GM18511 (cell line): ENCODE measurements at regions not wholly inside any gene's neighbourhood (a gene's known extent, or its start where the extent isn't known, plus 50 kb on each side); places are given as distances from the start of the nearest gene placed in this dataset.
"Not testable (repeated sequence)": the region's sequence is repeated elsewhere in the genome, so short reads cannot be mapped to it uniquely, and the experiment has no call there.

Experiments
- ATAC-seq: cut with Tn5 transposase; IDR thresholded peaks from one replicate; pipeline ENCODE4 v1.9.1; 2021; ENCODE audit warnings: mild to moderate bottlenecking, moderate library complexity; ENCODE audit not compliant: unreplicated experiment

DNA sequence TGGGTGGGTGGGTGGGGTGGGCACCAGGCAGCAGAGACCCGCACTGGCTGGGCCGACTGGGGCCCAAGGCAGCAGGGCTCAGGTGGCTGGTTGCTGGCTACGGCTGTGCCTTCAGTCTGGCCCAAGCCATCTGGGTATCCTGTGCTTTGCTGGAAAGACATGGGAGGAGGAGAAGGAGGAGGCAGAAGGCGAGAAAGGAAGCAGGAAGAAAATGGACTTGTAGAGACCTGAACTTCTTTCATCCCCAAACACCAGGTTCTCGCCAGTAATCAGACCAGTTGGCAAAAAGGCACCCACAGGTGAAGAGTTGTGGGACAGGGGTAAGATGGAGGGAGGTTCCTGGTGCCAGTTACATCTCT is 78.8 kb downstream of the IGLL1 start:
- ATAC-seq: no peak

DNA sequence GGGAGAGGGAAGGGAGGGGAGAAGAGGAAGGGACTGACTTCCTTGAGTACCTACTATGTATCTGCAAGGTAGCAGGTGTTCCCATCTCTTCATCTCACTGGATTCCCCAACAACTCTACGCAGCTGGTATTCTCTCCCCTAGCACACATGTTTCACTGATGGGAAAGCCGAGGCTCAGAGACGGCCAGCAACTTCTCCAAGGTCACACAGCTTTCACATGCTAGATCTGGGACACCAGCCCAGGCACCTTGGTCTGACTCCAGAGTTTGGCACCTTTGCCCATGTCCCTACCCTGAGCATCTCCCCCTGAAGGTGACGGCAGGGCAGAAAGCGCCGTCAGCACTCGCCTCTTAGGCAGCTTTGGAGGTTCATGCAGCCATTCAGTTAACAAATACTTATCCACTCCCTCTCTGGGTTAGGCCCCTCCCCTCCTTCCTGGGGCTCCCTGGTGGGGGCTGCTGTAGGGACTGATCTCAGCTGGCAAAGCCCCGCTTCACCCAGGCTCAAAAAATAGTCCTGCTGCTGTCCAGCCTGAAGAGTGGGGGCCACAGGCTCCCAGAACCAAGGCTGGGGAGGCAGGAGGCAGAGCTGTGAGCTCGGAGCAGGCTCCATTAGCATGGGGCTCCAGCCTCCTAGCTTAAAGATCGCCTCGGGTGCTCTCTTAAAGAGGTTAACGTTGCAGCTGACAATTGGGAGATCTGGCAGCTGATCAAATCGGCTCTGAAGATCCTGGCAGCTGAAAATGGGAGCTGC is 79.4 kb downstream of the IGLL1 start:
- no peak for ATAC-seq

- no peak for ATAC-seq
Observed at GRCh38 chr22:23499845-23500500, 80.1 kb downstream of the IGLL1 start.

DNA sequence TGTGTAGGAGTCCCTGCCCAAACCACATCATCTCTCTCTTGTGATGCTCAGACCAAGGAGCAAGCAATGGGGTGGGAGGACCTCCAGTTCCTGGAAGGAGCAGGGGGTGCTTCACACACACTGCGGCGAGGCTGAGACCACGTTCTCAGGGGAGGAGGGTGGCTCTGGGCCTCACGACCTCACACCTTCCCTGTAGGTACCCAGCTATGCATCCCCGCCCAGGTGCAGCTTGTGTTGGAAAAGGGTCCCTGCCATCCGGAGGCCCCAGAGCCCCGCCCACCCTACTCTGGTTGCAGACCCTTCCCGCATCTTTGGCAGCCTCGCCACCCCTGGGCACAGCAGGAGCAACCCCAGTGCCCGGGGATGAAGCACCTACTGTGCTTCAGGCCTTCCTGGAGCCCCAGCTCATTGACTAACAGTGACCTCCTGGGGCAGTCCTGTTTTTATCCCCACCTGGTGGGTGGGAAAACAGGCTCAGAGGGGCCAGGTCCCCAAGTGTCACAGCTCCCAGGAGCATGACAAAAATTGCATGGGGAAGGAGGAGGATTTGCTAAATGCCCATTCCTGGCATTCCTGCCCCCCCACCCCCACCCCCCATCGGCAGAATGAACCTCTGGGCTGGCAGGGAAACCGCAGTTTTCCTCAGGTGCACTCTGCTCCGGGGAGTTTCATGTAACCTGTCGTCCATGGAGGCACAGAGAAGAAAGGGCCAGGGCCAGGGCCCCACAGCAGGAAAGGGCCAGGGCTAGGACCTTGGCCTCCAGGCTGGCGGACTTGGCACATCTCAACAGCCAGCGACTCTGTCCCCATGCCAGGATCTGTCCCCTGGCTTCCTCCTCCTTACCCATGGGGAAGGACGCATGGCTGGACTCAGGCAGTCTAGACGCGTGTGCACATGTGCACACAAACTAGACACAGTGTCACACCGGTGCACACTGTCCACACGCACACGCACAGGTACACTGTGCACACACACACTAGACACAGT is 81.0 kb downstream of the IGLL1 start:
- no peak for ATAC-seq

DNA sequence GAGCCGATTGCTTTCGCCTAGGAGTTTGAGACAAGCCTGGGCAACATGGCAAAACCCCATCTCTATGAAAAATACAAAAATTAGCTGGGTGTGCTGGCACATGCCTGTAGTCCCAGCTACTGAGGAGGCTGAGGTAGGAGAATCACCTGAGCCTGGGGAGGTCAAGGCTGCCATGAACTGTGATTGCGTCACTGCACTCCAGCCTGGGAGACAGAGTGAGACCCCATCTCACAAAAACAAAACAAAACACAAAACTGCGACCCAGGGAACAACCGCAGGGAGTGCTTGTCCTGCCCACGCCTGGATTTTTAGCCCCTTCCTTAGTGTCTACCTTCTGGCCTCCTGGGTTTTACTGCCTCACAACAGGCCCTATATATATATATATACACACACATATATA is 82.2 kb downstream of the IGLL1 start:
- not testable (repeated sequence) for ATAC-seq

DNA sequence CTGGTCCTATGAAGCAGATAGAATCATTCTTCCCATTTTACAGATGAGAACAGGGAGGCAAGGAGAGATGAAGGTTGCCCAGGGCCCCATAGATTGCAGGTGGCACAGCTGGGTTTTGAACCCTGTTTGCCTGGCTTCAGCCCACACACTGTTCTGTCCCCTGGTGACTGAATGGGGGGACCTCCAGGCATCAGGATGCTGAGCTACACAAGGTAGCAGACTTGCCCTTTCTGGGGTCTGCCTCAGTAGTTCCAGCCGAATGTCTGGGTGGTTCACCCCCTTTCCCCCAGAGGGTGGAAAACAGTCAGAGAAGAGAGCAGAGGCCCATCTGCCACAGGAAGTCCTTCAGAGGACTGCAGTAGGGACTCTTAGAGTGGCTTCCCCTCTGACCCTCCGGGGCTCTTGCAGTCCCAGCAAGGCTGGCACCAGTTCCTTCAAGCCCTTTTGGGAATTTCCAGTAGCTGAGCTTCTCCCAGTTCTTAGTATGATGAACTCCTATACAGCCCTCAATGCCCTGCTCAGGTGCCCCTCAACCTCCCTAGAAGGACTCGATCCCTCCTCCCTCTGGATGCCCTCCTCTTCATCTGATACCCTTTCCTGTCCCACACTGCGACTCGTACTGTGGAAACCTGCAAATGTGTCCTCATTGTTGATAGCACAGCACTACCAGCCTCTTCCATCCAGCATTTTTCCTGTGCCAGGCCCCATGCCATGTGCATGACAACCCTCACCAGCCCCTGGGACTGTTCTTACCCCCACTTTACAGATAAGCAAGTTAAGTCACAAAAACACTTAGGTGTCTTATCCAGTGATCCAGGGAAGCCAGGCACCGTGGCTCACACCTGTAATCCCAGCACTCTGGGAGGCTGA is 82.8 kb downstream of the IGLL1 start:
- no peak for ATAC-seq

DNA sequence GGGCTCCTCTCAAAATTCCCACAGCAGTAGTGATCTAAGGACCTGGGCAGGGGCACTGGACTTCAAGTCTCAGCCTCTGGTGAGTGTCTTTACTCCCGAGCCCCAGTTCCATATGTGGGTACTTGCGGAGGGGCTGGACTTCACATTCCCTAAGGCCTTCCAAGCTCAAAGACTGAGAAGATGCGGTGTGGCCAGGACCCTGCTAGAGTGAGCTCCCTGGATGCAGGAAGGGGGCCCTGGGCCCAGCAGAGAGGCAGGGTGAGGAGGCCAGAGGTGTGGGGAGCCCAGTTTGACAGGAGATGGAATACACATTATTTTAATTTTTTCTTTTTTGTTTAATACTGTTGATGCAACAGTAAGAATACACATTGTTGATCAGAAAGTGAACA is 83.7 kb downstream of the IGLL1 start:
- no peak for ATAC-seq

DNA sequence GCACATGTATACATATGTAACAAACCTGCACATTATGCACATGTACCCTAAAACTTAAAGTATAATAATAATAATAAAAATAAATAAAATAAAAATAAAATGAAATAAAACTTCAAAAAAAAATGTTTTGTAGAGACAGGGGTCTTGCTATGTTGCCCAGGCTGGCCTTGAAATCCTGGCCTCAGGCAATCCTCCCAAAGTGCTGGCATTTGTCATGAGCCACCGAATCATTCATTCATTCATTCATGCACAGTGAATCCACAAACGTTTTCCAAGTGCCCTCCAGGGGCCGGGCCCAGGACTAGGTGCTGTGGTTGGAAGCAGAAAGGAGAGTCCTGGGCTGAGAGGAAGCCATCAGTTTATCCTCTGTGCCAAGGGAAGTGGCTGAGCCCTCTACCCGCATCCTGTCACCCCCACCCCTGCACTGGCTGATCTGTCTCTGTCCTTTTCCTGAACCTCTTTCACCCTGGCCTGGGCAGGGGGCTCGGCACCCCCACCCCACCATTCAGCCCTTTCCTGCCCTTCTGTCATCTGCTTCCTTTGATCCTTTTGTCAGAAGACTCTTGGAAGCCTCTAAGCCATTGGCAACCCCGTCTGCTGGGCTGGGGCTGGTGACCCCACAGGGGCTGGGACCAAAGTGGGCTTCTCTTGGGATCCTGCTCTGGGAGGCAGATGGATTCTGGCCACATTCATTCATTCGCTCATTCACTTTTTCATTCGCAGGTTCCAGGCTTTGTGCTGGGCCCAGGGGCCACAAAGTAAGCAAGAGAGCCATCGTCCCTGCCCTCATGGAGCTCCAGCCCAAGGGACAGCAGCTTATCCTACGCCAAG is 84.3 kb downstream of the IGLL1 start:
- ATAC-seq: no peak

GRCh38 chr22:23494930-23495266 is 85.2 kb downstream of the IGLL1 start:
- no peak for ATAC-seq

- ATAC-seq: no peak
Observed at GRCh38 chr22:23485490-23485889, 94.6 kb downstream of the IGLL1 start.

DNA sequence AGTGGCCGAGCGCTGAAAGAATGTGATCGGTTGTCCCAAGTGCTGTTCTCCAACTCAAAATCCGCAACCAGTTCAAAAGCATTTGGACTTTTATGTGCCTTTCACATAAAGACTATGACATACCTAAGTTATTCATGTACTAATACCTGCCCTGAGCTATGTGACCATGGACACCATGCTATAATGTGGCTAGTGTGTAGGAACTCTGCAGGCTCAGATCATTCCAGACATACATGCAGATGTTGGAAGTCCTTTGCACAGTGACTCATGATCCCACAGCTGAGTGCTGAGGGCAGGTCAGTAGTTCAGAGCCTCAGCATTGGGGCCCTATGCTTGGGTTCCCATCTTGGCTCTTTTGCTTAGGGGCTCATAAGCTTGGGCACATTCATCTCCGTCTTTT is 95.4 kb downstream of the IGLL1 start:
- no peak for ATAC-seq

DNA sequence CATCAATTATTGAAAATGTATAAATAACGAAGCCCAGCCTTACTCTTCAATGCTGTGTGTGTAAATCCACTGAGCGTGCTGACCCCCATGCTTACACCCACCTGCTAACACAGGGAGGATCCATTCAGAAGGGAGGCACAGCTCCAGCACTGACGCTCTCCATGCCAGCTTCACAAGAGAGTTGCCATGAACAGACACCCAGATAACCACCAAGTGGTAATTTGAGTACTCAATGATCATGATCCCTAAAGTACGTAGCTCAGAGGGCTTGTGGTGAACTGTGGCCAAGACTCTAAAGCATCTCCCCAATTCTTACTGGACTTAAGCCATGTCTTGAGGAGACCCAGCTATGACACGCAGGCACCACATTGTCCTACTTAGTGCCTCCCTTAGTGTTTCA is 98.7 kb downstream of the IGLL1 start:
- no peak for ATAC-seq

GRCh38 chr22:23478175-23478574 is 101.9 kb downstream of the IGLL1 start:
- ATAC-seq: no peak

DNA sequence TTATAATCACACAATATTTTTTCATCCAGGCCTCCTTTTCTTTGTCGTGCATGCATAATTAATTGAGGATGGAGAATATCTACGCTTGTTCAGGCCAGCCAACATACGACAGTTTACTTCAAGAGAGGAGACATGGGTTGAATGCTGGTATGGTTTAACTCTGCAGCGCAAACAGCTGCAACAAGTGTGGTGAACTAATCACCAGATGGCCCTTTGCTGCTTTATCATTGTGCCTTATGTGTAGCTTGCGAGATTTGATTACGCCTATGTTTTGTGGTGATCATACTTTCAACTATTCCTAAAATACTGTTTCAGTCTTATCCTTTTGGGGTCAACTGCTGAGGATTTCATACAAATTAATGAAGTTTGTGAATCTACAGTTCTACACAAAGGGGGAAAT is 105.6 kb downstream of the IGLL1 start:
- not testable (repeated sequence) for ATAC-seq

DNA sequence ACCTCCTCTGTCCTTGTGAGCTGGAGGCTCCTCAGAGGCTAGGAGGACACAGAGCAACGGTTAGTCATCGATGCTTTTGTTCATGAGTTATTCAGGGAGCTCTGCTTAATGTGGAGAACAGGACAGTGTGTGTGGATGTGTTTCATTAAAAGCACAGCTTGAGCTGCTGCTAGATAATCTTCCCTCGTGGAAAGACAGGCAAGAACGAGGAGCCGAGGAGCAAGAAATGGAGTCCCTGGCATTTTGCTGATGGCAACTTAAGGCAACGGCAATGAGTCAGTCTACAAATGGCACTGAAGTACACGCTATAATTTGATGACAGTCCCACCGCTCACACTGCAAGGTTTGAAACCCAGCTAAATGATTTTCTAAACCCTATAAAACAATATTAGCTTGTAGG is 106.2 kb downstream of the IGLL1 start:
- ATAC-seq: no peak

- ATAC-seq: not testable (repeated sequence)
Observed at GRCh38 chr22:23472376-23472775, 107.7 kb downstream of the IGLL1 start.

GRCh38 chr22:23471698-23472097 is 108.4 kb downstream of the IGLL1 start:
- no peak for ATAC-seq

DNA sequence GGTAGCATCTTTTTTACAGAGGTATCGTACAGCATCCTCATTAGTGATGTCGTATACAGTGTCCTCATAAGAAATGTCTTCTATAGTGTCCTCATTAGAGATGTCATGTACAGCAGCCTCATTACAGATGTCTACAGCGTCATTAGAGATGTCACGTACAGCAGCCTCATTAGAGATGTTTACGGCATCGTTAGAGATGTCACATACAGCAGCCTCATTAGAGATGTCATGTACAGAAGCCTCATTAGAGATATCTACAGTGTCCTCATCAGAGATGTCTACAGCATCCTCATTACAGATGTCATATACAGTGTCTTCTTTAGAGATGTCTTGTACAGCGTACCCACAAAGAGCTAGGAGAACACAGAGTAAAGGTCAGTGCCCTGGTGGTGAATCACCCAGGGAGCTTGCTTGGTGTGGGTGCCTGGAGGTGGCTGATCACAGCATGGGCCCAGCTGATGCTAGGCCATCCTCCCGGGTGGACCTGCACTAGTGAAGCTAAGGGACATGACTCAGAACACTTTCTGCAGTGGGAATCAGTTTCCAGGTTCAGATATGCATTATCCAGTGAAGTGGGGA is 109.2 kb downstream of the IGLL1 start:
- ATAC-seq: no peak

GRCh38 chr22:23467721-23468294 is 112.3 kb downstream of the IGLL1 start:
- ATAC-seq: no peak
